ENCODE measurements at regions not wholly inside any gene's neighbourhood (a gene's known extent, or its start where the extent isn't known, plus 50 kb on each side); places are given as distances from the start of the nearest gene placed in this dataset.

GRCh38 chr1:170238704-170239391 lies 93.1 kb downstream of the NTMT2 start:
- Histone ChIP-seq H3K9me3 (ENCODE audit: control insufficient read depth in 2 of 2, insufficient read depth in 1 of 2, low read depth in 1 of 2, low read length in 1 of 2) (no peaks in the 10 kb centered on the region), H3K36me3 (ENCODE audit: control insufficient read depth in 3 of 3, insufficient read depth in 2 of 3, low read depth in 1 of 3, low read length in 3 of 3) (no peaks in the 10 kb centered on the region), H3K27me3 (ENCODE audit: control insufficient read depth in 3 of 3, insufficient read depth in 3 of 3, low read length in 3 of 3) (no peaks in the 10 kb centered on the region), H3K4me1 (ENCODE audit: control insufficient read depth in 3 of 3, insufficient read depth in 2 of 3, low read depth in 1 of 3, low read length in 2 of 3) (no peaks in the 10 kb centered on the region), H3K27ac (ENCODE audit: low read depth in 1 of 3, low read length in 2 of 3) (no peak overlapping the region), H3K4me3 (ENCODE audit: low read depth in 1 of 3, low read length in 3 of 3) (no peak overlapping the region)
- DNase-seq (no peak), FAIRE-seq (no peak)
- 57 to 74% (median 65%) methylated on average over 7 of the region's 7 CpGs for WGBS, 3 donors

GRCh38 chr1:170239445-170239844 lies 93.7 kb downstream of the NTMT2 start:
- H3K27ac ChIP-seq (ENCODE audit: low read depth in 1 of 3, low read length in 2 of 3), result no peak overlapping the region
- WGBS, 3 donors, result 23 to 41% (median 37%) methylated on average over 3 of the region's 3 CpGs
- H3K27me3 ChIP-seq (ENCODE audit: control insufficient read depth in 3 of 3, insufficient read depth in 3 of 3, low read length in 3 of 3), result no peaks in the 10 kb centered on the region
- DNase-seq (peak in 1 of 2 donors; percentile 2), FAIRE-seq (no peak)
- no peaks in the 10 kb centered on the region for H3K36me3 ChIP-seq (ENCODE audit: control insufficient read depth in 3 of 3, insufficient read depth in 2 of 3, low read depth in 1 of 3, low read length in 3 of 3)
- no peak overlapping the region for H3K4me3 ChIP-seq (ENCODE audit: low read depth in 1 of 3, low read length in 3 of 3)
- no peaks in the 10 kb centered on the region for H3K4me1 ChIP-seq (ENCODE audit: control insufficient read depth in 3 of 3, insufficient read depth in 2 of 3, low read depth in 1 of 3, low read length in 2 of 3)
- H3K9me3 ChIP-seq (ENCODE audit: control insufficient read depth in 2 of 2, insufficient read depth in 1 of 2, low read depth in 1 of 2, low read length in 1 of 2), result no peaks in the 10 kb centered on the region

- no peak overlapping the region for H3K27ac ChIP-seq (ENCODE audit: low read depth in 1 of 3, low read length in 2 of 3)
- H3K36me3 ChIP-seq (ENCODE audit: control insufficient read depth in 3 of 3, insufficient read depth in 2 of 3, low read depth in 1 of 3, low read length in 3 of 3), result no peaks in the 10 kb centered on the region
- H3K27me3 ChIP-seq (ENCODE audit: control insufficient read depth in 3 of 3, insufficient read depth in 3 of 3, low read length in 3 of 3), result no peaks in the 10 kb centered on the region
- FAIRE-seq (no peak), DNase-seq (no peak)
- WGBS, 3 donors, result 73 to 76% (median 74%) methylated on average over 2 of the region's 2 CpGs
- H3K9me3 ChIP-seq (ENCODE audit: control insufficient read depth in 2 of 2, insufficient read depth in 1 of 2, low read depth in 1 of 2, low read length in 1 of 2), result no peaks in the 10 kb centered on the region
- no peaks in the 10 kb centered on the region for H3K4me1 ChIP-seq (ENCODE audit: control insufficient read depth in 3 of 3, insufficient read depth in 2 of 3, low read depth in 1 of 3, low read length in 2 of 3)
- no peak overlapping the region for H3K4me3 ChIP-seq (ENCODE audit: low read depth in 1 of 3, low read length in 3 of 3)
Observed at GRCh38 chr1:170240409-170240808, 94.7 kb downstream of the NTMT2 start.

GRCh38 chr1:170241266-170241851 lies 95.6 kb downstream of the NTMT2 start:
- FAIRE-seq, result no peak
- H3K4me3 ChIP-seq (ENCODE audit: low read depth in 1 of 3, low read length in 3 of 3), result no peak overlapping the region

GRCh38 chr1:170247751-170248521 lies 102.2 kb downstream of the NTMT2 start:
- FAIRE-seq (no peak), DNase-seq (no peak)
- WGBS, 3 donors, result 48 to 54% (median 50%) methylated on average over 5 of the region's 5 CpGs
- Histone ChIP-seq H3K27me3 (ENCODE audit: control insufficient read depth in 3 of 3, insufficient read depth in 3 of 3, low read length in 3 of 3) (no peaks in the 10 kb centered on the region), H3K27ac (ENCODE audit: low read depth in 1 of 3, low read length in 2 of 3) (no peak overlapping the region), H3K9me3 (ENCODE audit: control insufficient read depth in 2 of 2, insufficient read depth in 1 of 2, low read depth in 1 of 2, low read length in 1 of 2) (peaks cover 0 to 4% of the 10 kb centered on the region in 2 donors), H3K4me3 (ENCODE audit: low read depth in 1 of 3, low read length in 3 of 3) (no peak overlapping the region), H3K36me3 (ENCODE audit: control insufficient read depth in 3 of 3, insufficient read depth in 2 of 3, low read depth in 1 of 3, low read length in 3 of 3) (no peaks in the 10 kb centered on the region), H3K4me1 (ENCODE audit: control insufficient read depth in 3 of 3, insufficient read depth in 2 of 3, low read depth in 1 of 3, low read length in 2 of 3) (no peaks in the 10 kb centered on the region)

More at GRCh38 chr1:170241266-170241851, 95.6 kb downstream of the NTMT2 start:
- 72 to 80% (median 78%) methylated on average over 7 of the region's 7 CpGs for WGBS, 3 donors
- Histone ChIP-seq H3K27me3 (ENCODE audit: control insufficient read depth in 3 of 3, insufficient read depth in 3 of 3, low read length in 3 of 3) (no peaks in the 10 kb centered on the region), H3K27ac (ENCODE audit: low read depth in 1 of 3, low read length in 2 of 3) (no peak overlapping the region), H3K4me1 (ENCODE audit: control insufficient read depth in 3 of 3, insufficient read depth in 2 of 3, low read depth in 1 of 3, low read length in 2 of 3) (no peaks in the 10 kb centered on the region), H3K36me3 (ENCODE audit: control insufficient read depth in 3 of 3, insufficient read depth in 2 of 3, low read depth in 1 of 3, low read length in 3 of 3) (no peaks in the 10 kb centered on the region), H3K9me3 (ENCODE audit: control insufficient read depth in 2 of 2, insufficient read depth in 1 of 2, low read depth in 1 of 2, low read length in 1 of 2) (no peaks in the 10 kb centered on the region)
- DNase-seq, result no peak

GRCh38 chr1:170250531-170251276 lies 104.9 kb downstream of the NTMT2 start:
- H3K4me1 ChIP-seq (ENCODE audit: control insufficient read depth in 3 of 3, insufficient read depth in 2 of 3, low read depth in 1 of 3, low read length in 2 of 3), result no peaks in the 10 kb centered on the region
- no peaks in the 10 kb centered on the region for H3K36me3 ChIP-seq (ENCODE audit: control insufficient read depth in 3 of 3, insufficient read depth in 2 of 3, low read depth in 1 of 3, low read length in 3 of 3)
- H3K27ac ChIP-seq (ENCODE audit: low read depth in 1 of 3, low read length in 2 of 3), result no peak overlapping the region
- no peak overlapping the region for H3K4me3 ChIP-seq (ENCODE audit: low read depth in 1 of 3, low read length in 3 of 3)
- H3K9me3 ChIP-seq (ENCODE audit: control insufficient read depth in 2 of 2, insufficient read depth in 1 of 2, low read depth in 1 of 2, low read length in 1 of 2), result peaks cover 0 to 4% of the 10 kb centered on the region in 2 donors
- DNase-seq (no peak), FAIRE-seq (no peak)
- 95 to 97% (median 95%) methylated on average over 24 to 28 of the region's 28 CpGs for WGBS, 3 donors
- H3K27me3 ChIP-seq (ENCODE audit: control insufficient read depth in 3 of 3, insufficient read depth in 3 of 3, low read length in 3 of 3), result no peaks in the 10 kb centered on the region

GRCh38 chr1:170252851-170253579 lies 107.3 kb downstream of the NTMT2 start:
- DNase-seq (no peak), FAIRE-seq (no peak)
- H3K9me3 ChIP-seq (ENCODE audit: control insufficient read depth in 2 of 2, insufficient read depth in 1 of 2, low read depth in 1 of 2, low read length in 1 of 2), result peaks cover 0 to 4% of the 10 kb centered on the region in 2 donors
- no peak overlapping the region for H3K27ac ChIP-seq (ENCODE audit: low read depth in 1 of 3, low read length in 2 of 3)
- no peak overlapping the region for H3K4me3 ChIP-seq (ENCODE audit: low read depth in 1 of 3, low read length in 3 of 3)
- H3K27me3 ChIP-seq (ENCODE audit: control insufficient read depth in 3 of 3, insufficient read depth in 3 of 3, low read length in 3 of 3), result no peaks in the 10 kb centered on the region
- H3K4me1 ChIP-seq (ENCODE audit: control insufficient read depth in 3 of 3, insufficient read depth in 2 of 3, low read depth in 1 of 3, low read length in 2 of 3), result no peaks in the 10 kb centered on the region
- WGBS, 3 donors, result 53 to 70% (median 66%) methylated on average over 3 of the region's 3 CpGs
- H3K36me3 ChIP-seq (ENCODE audit: control insufficient read depth in 3 of 3, insufficient read depth in 2 of 3, low read depth in 1 of 3, low read length in 3 of 3), result no peaks in the 10 kb centered on the region

- DNase-seq (no peak), FAIRE-seq (no peak)
- no peaks in the 10 kb centered on the region for H3K4me1 ChIP-seq (ENCODE audit: control insufficient read depth in 3 of 3, insufficient read depth in 2 of 3, low read depth in 1 of 3, low read length in 2 of 3)
- H3K27me3 ChIP-seq (ENCODE audit: control insufficient read depth in 3 of 3, insufficient read depth in 3 of 3, low read length in 3 of 3), result no peaks in the 10 kb centered on the region
- H3K9me3 ChIP-seq (ENCODE audit: control insufficient read depth in 2 of 2, insufficient read depth in 1 of 2, low read depth in 1 of 2, low read length in 1 of 2), result peaks cover 0 to 4% of the 10 kb centered on the region in 2 donors
- H3K36me3 ChIP-seq (ENCODE audit: control insufficient read depth in 3 of 3, insufficient read depth in 2 of 3, low read depth in 1 of 3, low read length in 3 of 3), result no peaks in the 10 kb centered on the region
- no peak overlapping the region for H3K4me3 ChIP-seq (ENCODE audit: low read depth in 1 of 3, low read length in 3 of 3)
- H3K27ac ChIP-seq (ENCODE audit: low read depth in 1 of 3, low read length in 2 of 3), result no peak overlapping the region
- 82 to 86% (median 85%) methylated on average over 3 of the region's 3 CpGs for WGBS, 3 donors
Observed at GRCh38 chr1:170254371-170254770, 108.6 kb downstream of the NTMT2 start.

All from small intestine (tissue), 7 donors.